G401 (cell line): ENCODE measurements at regions not wholly inside any gene's neighbourhood (a gene's known extent, or its start where the extent isn't known, plus 50 kb on each side); places are given as distances from the start of the nearest gene placed in this dataset.
"Not testable (repeated sequence)": the region's sequence is repeated elsewhere in the genome, so short reads cannot be mapped to it uniquely, and the experiment has no call there.

Source experiments
- DNase-seq: peaks from one replicate; pipeline ENCODE4 v3.0.0-alpha.2; 2015; ENCODE audit warnings: low spot score
- in situ Hi-C: cut with HindIII; loops from 2 replicates; pipeline ENCODE4 v1.10.0; 2016; ENCODE audit warnings: low sequenced_read_pairs, mixed read lengths

DNA sequence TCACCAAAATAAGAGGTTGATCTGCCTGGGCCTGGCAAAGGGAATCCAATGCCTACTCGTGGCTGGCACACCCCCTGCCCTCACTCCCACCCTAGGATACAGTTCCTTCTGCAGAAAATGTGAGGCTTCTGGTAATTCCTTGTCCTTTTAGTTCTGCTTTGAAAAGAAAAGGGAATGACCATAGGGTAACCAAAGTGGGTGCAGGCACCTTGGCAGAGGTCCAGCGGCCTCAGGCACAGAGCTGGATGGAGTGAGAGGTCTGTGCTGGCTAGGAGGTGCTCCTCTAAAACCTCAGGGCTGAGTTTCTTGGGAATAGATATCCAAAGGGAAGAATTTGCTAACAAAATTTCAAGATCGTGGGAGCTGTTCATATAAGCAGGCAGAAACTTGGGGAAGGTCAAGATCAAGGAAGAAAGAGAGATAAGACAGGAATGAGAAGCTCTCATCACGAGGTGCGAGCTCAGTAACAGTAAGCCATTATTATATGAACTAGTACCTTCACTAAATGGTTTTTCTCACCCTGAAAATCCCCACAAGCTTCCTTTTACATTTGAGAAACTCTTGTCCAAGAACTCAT lies 293.1 kb upstream of the LYPLAL1 start:
- in situ Hi-C loops, result no loop called here
- no peak for DNase-seq

DNA sequence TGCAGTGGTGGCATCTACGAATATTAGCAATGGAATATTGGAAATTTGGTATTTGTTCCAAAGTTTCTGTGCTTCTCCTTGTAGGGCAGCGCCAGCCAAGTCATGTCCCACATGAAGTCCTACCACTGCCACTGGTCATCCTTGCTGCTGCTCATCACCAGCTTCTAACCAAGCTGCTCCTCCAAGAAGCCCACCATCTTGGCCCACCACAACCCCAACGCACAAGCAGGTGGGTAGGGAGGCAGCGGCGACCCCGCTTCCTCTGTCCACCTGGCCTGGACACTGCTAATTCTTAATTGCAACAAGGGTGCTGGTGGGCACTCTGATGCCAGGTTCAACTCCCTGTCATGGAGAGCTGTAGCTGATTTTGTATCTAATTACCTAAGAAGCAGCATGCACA lies 291.2 kb upstream of the LYPLAL1 start:
- DNase-seq, result no peak
- in situ Hi-C loops, result no loop called here

DNA sequence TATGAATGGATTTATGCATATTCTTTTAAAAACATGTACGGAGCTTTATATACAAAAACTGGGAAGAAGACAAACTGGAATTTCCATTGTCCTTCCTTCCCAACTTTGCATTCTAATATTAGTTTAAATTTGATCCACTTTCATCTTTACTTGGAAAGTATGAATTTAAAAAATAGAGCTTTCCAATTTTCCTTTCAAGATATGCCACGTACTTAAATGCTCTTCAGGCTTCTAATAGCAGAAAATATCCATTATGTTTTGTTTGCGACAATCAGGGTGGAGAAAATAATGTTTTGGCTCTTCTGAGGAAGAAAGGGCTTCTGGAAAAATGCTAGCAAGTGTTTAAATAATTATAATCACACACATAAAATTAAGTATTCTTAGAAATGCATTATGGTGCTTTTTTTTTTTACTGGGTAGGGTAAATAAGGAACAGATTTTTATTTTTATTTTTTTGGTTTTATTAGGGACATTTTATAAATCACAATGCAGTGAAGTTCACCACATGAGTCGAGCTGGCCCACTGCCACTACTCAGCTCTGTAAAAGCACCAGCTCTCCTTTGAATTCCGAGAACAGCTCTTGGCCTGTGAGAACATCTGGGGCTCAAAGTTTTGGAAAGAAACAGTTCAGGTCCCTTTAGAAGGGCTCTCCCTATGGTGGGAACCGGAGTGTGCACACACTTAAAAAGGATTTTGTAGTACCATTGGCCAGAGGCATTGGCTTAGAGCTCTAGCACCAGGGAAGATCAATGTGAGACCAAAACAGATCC lies 287.4 kb upstream of the LYPLAL1 start:
- in situ Hi-C loops, result no loop called here
- peak; percentile 7 for DNase-seq

DNA sequence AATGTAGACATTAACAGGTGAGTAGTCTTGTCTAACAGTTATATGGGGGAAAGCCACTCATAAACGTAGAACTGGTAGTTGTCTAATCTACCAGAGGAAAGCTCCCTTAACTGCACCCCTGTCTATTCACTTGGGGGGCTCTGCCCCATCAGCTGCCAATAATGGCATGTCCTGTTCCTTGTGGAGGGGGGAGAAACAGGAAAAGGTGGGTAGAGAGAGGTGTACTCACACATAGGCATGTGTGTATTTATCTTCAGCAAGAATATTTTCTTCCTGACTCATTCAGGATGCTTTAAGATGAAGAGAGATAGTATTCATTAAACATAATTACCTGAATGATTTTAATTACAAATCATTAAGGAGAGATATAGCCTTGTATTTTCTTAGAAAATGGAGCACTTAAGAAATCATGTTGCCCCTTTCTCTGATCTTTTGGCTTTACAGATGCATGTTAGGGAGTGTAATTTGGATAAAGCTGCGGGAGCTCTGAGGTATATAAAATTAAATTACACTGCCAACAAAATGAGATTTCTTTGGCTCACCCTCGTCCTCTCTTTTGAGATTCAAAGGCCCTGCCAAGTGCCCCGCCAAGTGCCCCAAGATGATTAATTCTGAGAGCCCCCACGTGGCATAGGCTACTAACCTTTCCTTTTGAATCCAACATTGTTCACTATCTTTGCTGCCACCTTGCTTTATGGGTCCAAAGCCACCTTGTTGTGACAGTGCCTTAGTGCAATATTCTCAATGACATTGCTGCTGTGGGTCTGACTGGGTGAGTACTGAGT lies 286.3 kb upstream of the LYPLAL1 start:
- DNase-seq, result no peak
- in situ Hi-C loops, result no loop called here

DNA sequence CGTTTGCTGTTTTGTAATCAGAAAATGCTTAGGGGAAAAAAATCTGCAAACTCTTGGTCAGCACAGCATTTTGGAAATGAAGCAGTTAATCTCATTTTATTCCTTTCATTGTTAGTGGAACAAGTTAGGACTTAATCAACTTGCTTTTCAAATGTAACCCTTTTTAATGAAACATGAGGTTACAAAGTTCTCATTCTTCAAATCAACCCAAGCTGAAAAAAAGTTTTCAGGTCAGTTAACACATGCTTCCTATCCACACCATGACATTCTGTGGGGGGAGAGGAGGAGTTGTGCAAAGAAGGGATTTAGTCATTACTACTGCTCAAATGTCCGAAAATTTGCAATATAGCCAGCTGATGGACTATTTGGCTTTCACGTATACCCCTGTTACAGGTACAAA lies 283.2 kb upstream of the LYPLAL1 start:
- DNase-seq, result peak; percentile 8
- in situ Hi-C loops, result no loop called here

DNA sequence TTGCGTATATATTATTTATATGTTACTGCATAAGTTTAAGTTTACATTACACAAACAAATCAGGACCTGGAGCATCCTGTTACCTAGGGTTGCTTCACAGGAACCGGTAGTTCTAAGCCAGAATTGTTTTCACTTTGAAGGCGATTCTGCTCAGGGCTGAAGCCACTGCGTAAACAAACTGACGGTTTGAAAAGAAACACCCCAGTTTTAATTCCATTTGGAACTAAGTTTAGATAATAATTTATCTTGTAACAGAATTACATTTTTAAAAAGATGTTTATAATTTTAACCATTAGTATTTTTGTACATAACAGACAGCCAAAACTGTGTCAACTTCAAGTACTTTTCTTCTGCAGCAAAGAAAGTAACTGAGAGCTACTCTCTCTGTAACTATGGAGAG lies 282.1 kb upstream of the LYPLAL1 start:
- in situ Hi-C loops, result no loop called here
- no peak for DNase-seq

DNA sequence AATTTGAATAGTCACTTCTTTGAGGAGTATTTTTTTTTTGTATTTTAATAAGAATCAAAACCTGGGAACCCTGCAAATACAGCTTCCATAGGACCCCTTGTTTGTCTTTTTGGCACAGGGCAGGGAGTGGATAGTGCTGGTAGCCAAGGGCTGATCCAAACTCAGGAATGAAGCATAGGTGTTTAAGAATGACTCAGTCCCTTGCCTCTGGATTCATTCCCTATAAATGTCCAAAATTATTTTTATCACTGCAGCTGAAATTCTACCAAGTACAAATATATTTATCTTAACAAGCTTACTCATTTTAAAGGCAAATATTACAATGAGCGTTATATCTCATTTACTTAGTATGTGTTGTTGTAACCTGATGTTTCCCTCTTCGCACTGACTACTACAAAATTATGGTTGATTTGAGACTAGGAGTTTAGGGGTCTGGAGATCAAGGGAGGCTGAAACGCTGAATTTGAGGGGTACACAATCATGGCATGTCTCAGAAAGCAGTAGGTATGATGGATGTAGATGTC lies 278.6 kb upstream of the LYPLAL1 start:
- in situ Hi-C loops, result no loop called here
- DNase-seq, result no peak

DNA sequence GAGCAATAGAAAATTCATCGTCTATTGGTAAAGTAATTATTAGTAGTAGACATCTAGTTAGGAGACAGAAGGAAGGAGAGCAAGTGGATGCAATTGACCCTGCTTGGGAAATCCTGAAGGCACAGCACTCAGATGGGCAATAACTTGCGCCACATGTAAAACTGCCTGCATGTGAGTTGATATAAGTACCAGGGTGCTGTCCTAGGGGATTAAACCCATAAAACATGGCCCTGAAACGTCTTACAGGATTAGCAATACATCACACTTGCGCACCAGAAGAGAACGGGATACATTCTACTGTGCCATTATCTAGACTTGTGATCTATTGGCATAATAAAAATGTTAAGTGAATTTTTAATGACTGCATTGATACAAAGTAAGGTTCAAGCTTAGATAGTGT lies 277.5 kb upstream of the LYPLAL1 start:
- no peak for DNase-seq
- in situ Hi-C loops, result no loop called here

DNA sequence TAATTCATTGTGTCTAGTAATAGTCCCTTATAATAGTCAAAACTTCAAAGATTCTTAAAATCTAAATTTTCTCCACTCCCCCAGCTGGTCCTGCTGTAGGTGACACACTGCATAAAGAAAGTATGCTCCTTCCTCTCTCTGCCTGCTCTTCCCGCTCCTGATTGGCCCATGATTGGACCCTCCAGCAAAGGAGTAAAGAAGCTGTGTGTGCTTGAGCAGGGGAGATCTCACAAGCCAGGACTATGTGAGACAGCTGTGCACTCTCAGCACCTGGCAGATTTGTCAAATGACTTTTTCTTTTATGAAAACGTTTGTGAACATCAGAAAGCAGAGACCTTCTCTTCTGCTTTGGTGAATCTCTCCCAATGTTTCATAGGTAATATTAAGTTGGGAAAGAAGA lies 274.8 kb upstream of the LYPLAL1 start:
- no peak for DNase-seq
- in situ Hi-C loops, result no loop called here

DNA sequence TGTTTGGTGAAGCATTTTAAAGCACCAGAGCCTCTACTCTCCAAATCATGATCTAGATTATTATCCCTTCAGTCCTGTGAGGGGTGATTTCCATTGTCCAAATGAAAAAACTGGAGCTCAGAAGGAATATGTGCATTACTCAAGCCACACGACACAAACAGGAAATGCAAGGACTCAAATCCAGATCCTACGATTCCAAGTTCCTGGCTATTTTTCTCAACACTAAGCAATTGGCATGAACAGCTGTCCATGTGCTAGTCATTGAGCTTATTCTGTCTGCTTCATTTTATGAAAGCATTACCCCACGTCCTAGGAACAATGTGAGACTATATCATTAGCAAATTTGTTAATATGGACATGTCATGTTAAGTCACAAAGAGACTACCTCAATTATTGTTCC lies 273.1 kb upstream of the LYPLAL1 start:
- DNase-seq, result no peak
- in situ Hi-C loops, result no loop called here

DNA sequence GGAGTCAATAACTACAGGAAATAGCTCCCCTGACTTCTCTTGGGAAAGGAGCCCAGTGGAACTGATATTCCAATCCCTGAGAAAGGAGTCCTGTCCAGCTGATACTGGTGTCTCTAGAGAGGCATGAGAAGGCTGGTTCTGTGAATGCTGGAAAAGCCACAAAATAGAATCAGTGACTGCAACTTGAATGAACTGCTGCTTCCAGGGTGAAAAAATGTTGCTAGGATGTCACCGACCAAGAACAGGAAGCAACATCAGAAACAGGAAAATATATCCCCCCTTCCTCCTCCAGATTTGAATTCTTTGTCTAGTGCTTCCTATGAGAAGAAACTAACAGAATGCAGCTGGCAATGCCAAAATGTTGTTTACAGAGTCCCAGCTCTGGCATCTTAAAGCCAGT lies 269.3 kb upstream of the LYPLAL1 start:
- no peak for DNase-seq
- in situ Hi-C loops, result no loop called here

DNA sequence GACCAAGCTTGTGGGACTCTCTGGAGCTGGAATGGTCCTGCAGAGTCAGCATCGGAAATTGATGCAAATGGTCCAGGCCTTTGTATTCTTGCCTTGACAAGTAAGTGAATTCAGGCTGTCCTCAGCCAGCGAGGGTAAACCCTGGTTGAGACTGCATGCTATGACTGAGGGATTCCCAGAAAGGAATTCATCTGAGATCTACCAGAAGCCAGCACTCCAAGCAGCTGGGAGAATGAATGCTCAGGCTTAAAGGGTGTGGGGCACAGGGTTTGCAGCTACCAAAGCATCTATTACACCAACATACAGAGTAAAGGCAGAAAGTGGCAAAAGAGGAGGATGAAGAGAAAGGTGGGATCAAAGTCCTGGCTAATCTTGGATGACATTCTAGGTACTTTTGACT lies 257.0 kb upstream of the LYPLAL1 start:
- in situ Hi-C loops, result no loop called here
- no peak for DNase-seq

DNA sequence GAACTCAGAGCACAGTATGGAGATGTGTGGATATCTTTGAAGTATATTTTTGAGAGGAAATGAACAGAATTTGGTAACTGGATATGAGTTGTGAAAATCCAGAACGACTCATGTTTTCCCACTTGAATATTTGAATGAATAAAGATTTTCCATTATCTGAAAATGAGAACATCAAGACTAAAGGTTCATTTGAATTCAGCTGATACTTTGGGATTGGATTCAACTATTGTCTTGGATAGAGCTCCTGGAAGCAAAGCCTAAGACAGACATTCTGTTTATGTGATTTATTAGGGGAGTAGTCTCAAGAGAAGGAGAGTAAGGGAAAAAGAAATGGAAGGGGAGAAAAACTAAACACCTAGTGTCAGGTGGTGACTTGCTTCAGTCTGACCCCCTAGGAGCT lies 256.0 kb upstream of the LYPLAL1 start:
- no peak for DNase-seq
- in situ Hi-C loops, result no loop called here

DNA sequence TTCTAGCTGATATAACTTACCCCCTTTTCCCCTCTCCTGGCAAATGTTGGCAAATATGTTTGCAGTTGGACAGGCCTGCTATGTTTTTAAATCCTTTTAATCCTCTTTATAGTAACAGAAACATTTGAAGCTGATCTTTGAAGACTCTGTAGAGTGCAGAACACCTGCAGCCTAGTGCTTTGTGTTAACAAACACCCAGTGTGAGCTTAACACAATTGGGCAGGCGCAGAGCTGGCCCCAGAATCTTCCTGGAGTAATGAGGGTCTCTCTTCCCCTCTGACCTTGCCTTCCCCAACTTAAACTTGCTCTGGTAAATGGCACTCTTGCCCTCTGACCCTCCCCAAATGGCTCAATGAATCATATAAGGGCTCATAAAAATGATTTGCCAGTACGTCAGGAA lies 247.9 kb upstream of the LYPLAL1 start:
- in situ Hi-C loops, result no loop called here
- no peak for DNase-seq

DNA sequence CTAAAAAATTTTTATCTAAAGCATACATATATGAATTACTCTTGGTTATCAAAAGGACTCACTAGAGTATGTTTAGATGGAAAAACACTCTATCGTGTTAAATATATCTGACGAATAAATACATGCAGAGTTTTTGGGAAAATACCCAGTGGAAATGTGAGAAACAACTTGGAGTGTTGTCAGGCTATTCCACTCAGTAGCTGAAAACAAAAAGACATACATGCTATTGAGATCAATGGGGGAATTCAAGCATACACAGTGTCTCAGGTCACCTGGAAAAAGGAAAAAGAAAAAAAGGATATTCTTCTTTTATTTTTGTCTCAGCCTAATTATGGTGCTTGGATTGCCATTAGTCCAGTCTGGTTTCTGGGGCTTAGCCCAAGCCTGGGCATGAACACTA lies 247.0 kb upstream of the LYPLAL1 start:
- in situ Hi-C loops, result no loop called here
- no peak for DNase-seq

DNA sequence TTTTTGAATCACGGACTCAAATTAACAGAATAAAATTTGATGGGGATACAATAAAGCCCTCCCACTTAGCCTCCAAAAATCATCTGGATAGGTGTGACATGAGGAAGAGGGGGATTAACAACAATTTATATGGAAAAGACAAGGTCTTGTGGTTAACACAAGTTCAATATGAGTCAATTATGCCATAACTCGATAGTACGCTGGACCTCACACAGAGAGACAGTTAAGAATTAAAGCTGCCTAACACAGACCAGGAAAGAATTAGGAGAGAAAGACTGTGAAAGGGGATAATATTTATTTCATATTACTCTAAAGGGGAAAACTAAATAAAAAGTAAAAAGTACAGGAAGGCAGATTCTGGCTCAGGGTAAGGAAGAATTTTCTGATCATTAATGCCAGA lies 243.7 kb upstream of the LYPLAL1 start:
- no peak for DNase-seq
- in situ Hi-C loops, result no loop called here

DNA sequence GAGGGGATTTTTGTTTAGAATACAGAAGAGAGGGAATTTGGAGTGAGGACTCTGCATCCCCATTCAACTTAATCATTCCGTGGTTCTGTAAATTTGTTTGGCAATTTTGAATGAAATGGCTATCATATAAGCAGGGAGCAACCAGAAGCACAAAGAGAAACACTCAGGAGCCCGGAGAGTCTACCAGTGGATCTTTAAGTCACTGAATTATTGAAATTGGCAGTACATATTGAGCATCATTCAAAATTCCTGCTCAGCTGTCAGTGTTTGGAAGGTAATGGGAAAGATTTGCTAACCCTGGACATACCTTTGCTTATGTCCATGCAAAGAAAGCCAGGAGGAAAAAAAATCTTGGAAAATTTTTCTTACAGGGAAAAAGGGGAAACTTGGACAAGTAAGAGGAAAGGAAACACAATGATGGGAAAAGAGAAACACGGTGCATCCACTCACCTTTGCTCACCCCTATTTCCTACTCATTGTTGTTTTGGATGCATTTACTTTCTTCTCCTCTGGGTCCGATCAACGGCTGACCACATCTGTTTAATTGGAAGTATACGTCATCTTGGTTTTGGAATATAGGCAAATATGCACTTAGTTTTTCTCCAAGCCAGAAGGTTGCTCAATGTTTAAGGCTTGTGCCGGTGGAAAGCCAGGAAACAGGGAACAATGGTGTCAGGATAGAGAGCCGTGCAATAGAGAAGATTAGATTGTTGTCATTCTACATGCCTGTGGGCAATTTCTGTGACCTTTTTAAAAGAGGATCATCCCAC lies 243.0 kb upstream of the LYPLAL1 start:
- no peak for DNase-seq
- in situ Hi-C loops, result no loop called here

DNA sequence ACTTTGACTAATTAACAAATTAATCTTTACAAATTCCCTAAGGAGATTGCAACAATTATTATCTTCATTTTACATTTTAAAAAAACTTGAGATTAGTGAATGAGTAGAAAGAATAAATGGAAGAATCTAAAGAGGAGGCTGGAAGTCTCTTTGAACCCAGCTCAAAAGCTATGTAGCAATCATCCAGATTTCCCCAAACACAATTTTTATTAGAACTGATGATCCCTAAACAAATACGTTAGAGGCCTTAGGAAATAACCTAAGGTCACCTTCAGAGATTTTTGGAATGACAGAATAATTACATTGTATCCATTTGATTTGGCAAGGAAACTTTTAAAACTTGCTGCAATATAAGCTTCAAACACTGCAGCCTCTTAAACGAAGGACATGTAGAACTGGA lies 242.4 kb upstream of the LYPLAL1 start:
- in situ Hi-C loops, result no loop called here
- no peak for DNase-seq

DNA sequence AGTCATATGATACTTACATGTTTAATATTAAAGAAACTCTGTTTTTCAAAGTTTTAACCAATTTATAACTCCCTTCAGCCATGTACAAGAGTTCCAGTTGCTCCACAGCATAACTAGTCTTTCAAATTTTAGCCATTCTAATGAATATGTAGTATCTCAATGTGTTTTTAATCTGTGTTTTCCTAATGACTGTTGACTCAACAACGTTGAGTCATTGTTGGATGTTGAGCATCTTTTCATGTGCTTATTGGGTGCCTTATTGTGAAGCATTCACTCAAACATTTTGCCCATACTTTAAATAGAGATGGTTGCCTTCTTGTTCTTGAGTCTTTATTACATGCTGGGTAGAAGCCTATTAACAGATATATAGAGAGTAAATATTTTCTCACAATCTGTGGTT lies 240.2 kb upstream of the LYPLAL1 start:
- in situ Hi-C loops, result no loop called here
- DNase-seq, result no peak

DNA sequence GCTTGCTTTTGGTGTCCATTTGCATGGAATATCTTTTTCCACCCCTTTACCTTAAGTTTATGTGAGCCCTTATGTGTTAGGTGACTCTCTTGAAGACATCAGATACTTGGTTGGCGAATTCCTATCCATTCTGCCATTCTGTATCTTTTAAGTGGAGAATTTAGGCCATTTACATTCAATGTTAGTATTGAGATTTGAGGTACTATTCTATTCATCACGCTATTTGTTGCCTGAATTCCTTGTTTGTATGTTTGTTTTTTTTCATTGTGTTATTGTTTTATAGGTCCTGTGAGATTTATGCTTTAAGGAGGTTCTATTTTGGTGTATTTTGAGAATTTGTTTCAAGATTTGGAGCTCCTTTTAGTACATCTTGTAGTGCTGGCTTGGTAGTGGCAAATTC lies 238.3 kb upstream of the LYPLAL1 start:
- DNase-seq, in situ Hi-C loops: not testable (repeated sequence)
